ENCODE measurements at regions not wholly inside any gene's neighbourhood (a gene's known extent, or its start where the extent isn't known, plus 50 kb on each side); places are given as distances from the start of the nearest gene placed in this dataset.

GRCh38 chr3:56952846-56953245, 107.6 kb upstream of the SPATA12 start:
- POLR2A ChIA-PET = no interaction called here
- no peaks in the 10 kb centered on the region for H3K27me3 Mint-ChIP-seq (ENCODE audit: low read depth)
- CTCF ChIA-PET = no interaction called here
- H3K9me3 Mint-ChIP-seq = 0 out of 2 replicates have a peak, but pooled peaks cover 2% of the 10 kb centered on the region
- DNase-seq (ENCODE audit: low spot score) = no peak
- H3K27ac Mint-ChIP-seq = no peak overlapping the region
- H3K4me1 Mint-ChIP-seq = peaks cover 3% of the 10 kb centered on the region; the same call in 1 of the 2 replicates
- ATAC-seq = no peak
- no peaks in the 10 kb centered on the region for H3K36me3 Mint-ChIP-seq
- H3K4me3 Mint-ChIP-seq = no peak overlapping the region
- TF ChIP-seq PRDM15 (CRISPR knock-in tag; IDR thresholded peaks at IDR 0.05) = no peak
- no peak for TF ChIP-seq CDX4 (CRISPR knock-in tag; IDR thresholded peaks at IDR 0.05; ENCODE audit: borderline replicate concordance)
- TF ChIP-seq ZNF281 (CRISPR knock-in tag; IDR thresholded peaks at IDR 0.05) = no peak
- TF ChIP-seq PRRX2 (CRISPR knock-in tag; IDR thresholded peaks at IDR 0.05) = no peak
- TF ChIP-seq ATF3 (CRISPR knock-in tag; conservative IDR thresholded peaks at IDR 0.05) = no peak
- no peak for TF ChIP-seq RORB (CRISPR knock-in tag; IDR thresholded peaks at IDR 0.05)
- no peak for TF ChIP-seq NR1H2 (CRISPR knock-in tag; IDR thresholded peaks at IDR 0.05)

GRCh38 chr3:56952061-56952460, 108.4 kb upstream of the SPATA12 start:
- peaks cover 3% of the 10 kb centered on the region; the same call in 1 of the 2 replicates for H3K4me1 Mint-ChIP-seq
- no peak overlapping the region for H3K4me3 Mint-ChIP-seq
- ATAC-seq (no peak), DNase-seq (ENCODE audit: low spot score) (no peak)
- ChIA-PET POLR2A (no interaction called here), CTCF (no interaction called here)
- H3K9me3 Mint-ChIP-seq = peaks cover 7% of the 10 kb centered on the region
- no peak overlapping the region for H3K27ac Mint-ChIP-seq
- TF ChIP-seq CBFB (CRISPR knock-in tag; IDR thresholded peaks at IDR 0.05; ENCODE audit: low read depth) = no peak
- no peak for TF ChIP-seq NFE2L1 (CRISPR knock-in tag; IDR thresholded peaks at IDR 0.05)
- TF ChIP-seq KAT7 (CRISPR knock-in tag; IDR thresholded peaks at IDR 0.05; ENCODE audit: borderline replicate concordance) = no peak
- no peak for TF ChIP-seq HMGA2 (CRISPR knock-in tag; IDR thresholded peaks at IDR 0.05)
- no peak for TF ChIP-seq JUN (CRISPR knock-in tag; IDR thresholded peaks at IDR 0.05)
- no peak for TF ChIP-seq IRF1 (CRISPR knock-in tag; IDR thresholded peaks at IDR 0.05)
- no peak for TF ChIP-seq ZNF281 (CRISPR knock-in tag; IDR thresholded peaks at IDR 0.05)
- no peaks in the 10 kb centered on the region for H3K27me3 Mint-ChIP-seq (ENCODE audit: low read depth)
- no peaks in the 10 kb centered on the region; the same call in 1 of the 2 replicates for H3K36me3 Mint-ChIP-seq
